HT1080 (cell line): ENCODE measurements at regions not wholly inside any gene's neighbourhood (a gene's known extent, or its start where the extent isn't known, plus 50 kb on each side); places are given as distances from the start of the nearest gene placed in this dataset.

ENCODE experiments used
- DNase-seq: peaks from one replicate; pipeline ENCODE4 v3.0.0-alpha.2; 2015; ENCODE audit warnings: low read depth

DNA sequence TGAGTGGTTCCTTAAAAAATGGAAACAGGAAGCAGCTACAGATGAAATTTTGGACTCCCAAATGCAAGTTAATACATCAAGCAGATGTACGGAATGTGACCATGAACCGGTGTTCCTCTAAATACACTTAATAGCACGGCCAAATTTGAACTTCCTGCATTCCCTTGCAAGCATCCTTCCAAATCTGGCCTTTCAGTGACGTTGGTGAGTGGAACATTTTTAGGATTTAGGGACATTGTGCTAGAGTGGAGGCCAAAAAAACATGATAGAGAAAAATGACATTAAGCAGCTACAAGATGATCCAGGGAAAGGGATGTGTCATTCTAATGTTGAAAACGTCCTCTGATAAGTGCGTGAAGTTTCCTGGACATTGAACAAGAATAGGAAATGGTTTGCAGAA is 62.1 kb downstream of the CTAGE1 start:
- no peak for DNase-seq

- no peak for DNase-seq
Measured at GRCh38 chr18:22355069-22355468, 62.6 kb downstream of the CTAGE1 start.

GRCh38 chr18:22349966-22350365 is 67.7 kb downstream of the CTAGE1 start:
- no peak for DNase-seq

DNA sequence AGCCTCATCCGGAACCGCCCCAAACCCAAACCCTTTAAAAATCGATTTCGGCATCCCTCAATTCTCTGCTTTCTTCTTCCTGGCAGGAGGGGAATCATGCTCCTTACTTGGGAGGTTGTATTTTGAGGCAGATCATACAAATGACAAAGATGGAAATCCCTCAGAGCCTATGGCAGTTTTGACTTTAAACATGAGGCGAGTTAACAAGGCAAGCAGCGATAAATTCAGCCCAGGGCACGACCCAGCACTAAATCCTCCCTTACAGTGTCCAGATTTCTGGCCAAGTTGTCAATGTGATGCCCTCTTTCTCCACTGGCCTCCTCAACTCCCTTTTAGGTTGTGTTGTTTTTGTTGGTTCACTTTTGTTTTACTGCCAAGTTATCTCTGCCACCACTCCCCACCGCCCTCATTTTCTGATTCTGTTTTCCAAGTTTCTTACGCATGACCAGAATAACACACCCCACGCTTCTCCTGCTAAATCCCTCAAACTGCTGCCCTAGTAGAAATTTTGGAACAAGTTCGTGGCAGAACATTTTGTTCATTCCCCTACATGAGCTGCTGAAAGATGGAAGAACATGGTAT is 68.3 kb downstream of the CTAGE1 start:
- no peak for DNase-seq

GRCh38 chr18:22348521-22349316 is 69.0 kb downstream of the CTAGE1 start:
- DNase-seq = no peak

- DNase-seq = no peak
Measured at GRCh38 chr18:22347606-22348511, 69.9 kb downstream of the CTAGE1 start.

- DNase-seq = no peak
Measured at GRCh38 chr18:22346953-22347605, 70.6 kb downstream of the CTAGE1 start.

DNA sequence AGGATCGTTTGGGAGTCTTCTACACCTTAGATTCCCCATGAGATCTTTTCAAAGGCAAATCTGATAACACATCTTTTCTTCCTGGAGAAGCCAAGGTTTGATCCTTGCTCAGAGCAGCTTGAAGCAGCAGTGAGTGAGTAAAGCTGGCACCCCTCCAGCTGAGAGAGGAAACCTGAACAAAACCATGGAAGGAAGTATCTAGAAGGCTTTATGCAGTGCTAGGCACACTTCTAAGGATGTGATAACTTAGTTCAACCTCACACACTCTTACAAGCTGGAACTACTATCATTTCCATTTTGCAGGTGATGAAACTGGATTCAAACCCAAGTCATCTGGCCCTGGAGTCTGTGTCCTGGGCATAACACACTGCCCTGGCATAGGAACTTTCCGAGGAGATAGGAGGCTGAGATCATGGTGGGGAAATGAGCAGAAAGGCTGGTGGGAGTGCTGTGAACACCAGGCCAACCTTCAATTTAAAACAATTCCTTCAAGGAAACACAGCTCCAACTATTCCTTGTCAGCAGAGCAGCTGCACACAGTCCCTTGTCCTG is 71.2 kb downstream of the CTAGE1 start:
- peak; percentile 42 for DNase-seq

GRCh38 chr18:22345718-22346117 is 72.0 kb downstream of the CTAGE1 start:
- DNase-seq = no peak

DNA sequence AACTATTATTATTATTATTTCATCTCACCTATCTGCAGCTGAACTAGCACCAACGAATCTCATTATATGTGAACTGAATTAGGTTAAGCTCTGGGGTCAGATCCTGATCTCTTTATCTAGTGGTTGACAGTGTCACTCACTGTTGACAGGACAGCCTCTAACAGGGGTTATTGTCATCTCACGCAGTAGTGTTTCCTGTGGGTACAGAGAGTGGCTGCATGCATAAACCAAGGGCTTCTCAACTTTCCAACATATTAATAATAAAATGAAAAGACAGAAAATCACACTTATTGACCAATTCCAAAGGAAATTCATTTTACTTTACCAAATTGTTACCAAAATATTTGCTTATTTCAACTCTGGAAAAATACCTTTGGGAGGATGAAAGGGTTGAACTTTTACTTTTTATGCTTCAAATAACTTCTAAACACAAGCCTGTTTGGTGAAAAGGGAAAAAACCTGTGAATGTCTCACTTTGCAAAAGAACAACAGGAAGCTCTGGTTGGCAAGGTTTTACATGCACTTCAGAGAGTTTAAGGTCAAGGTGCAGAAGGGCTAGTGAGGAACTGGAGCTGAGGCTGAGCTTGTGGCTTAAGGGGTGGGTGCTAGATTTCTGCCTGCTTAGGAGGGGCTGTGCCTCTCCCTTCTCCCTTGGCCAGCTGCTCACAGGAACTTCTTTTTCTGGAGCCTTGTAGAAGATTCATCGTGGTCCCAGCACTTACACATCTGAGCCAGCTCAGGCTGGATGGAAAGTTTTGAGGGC is 72.6 kb downstream of the CTAGE1 start:
- DNase-seq = no peak

GRCh38 chr18:22344445-22344844 is 73.3 kb downstream of the CTAGE1 start:
- DNase-seq = no peak

- no peak for DNase-seq
Measured at GRCh38 chr18:22343613-22344012, 74.1 kb downstream of the CTAGE1 start.

- DNase-seq = peak; percentile 87
Measured at GRCh38 chr18:22342625-22343024, 75.1 kb downstream of the CTAGE1 start.

GRCh38 chr18:22340331-22340730 is 77.4 kb downstream of the CTAGE1 start:
- DNase-seq = no peak

DNA sequence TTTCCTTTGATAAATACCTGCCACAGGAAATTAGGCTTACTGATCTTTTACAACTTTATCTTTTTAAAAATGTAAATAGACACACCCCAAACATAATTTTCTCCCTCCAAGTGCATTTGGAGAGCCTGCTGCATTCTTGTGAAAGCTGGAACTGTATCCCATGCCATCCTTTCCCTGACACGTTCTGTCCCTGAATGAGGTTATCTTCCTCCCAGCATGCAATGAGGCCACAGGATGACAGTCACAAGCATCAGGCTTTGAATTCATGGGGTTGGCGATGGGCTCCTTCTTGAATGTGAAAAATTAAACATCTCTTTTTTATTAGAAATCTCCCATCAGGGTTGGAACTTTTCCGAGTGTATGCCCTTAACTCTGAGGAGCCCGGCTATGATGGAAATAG is 77.8 kb downstream of the CTAGE1 start:
- no peak for DNase-seq

GRCh38 chr18:22337833-22338232 is 79.9 kb downstream of the CTAGE1 start:
- DNase-seq = no peak

DNA sequence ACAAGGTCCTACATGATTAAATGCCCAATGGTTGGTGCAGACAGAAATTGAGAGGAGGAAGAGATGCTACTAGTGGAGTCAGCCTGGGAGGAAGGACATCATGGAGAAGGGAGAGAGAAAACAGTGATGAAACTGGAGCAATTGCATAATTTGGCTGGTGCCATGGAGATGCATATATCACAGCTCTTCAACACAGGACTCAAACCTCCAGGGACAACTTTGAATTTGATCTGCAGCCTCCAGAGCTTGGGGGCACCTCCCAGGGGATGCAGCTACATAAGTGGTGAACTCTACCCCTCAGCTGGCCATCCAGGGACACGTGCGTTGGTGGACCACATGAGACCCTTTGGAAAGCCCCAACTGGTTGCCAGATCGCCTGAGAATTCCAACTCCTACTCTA is 80.4 kb downstream of the CTAGE1 start:
- no peak for DNase-seq

DNA sequence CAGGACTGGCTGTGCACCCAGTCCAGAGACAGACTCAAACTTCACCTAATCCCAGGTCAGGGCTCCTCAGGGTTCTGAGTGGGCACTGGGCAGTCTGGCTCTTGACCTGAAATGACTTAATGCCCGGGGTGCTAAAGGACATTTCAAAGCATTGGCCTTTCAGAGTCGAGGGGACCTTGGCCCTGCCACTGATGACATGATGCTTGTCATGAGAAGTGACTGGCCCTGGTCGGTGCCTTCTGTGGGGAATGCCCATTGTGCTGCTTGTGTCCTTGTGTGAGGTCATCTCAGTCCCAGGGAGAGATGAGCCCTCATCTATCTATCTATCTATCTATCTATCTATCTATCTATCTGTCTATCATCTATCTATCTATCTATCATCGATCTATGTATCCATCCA is 81.3 kb downstream of the CTAGE1 start:
- no peak for DNase-seq

- DNase-seq = no peak
Measured at GRCh38 chr18:22335731-22336198, 82.0 kb downstream of the CTAGE1 start.

DNA sequence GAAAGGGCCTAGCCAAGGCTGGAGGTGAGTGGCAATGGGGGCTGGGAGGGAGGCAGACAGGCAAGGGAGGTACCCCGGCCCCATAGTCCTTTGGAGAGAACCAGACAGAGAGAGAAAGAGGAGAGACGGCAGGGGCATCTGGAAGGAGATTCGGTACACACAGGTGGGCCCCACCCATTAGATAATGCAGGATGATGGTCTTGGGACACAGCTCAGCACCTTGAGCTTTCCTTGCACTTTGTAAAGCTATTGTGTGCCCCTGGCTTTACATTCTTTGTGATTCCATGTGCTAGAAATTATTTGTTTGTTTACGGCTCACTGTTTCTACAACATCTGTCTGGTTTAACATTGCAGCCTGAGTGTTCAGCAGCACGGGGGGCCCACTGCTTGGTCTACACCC is 83.1 kb downstream of the CTAGE1 start:
- no peak for DNase-seq
